C4-2B (cell line): ENCODE measurements at regions not wholly inside any gene's neighbourhood (a gene's known extent, or its start where the extent isn't known, plus 50 kb on each side); places are given as distances from the start of the nearest gene placed in this dataset.

Experiments used
- ZFX ChIP-seq: fragments of 450-650 bp; IDR thresholded peaks from 2 replicates; pipeline ENCODE4 v1.6.1; 2017
- TF ChIP-seq, protein P1 (sequence below): fragments of 450-650 bp; conservative IDR thresholded peaks from 2 replicates; pipeline ENCODE4 v1.5.1; 2017; ENCODE audit warnings: mild to moderate bottlenecking

GRCh38 chr1:30024411-30025195 is 698.8 kb downstream of the MATN1 start:
- TF ChIP-seq, protein P1, sequence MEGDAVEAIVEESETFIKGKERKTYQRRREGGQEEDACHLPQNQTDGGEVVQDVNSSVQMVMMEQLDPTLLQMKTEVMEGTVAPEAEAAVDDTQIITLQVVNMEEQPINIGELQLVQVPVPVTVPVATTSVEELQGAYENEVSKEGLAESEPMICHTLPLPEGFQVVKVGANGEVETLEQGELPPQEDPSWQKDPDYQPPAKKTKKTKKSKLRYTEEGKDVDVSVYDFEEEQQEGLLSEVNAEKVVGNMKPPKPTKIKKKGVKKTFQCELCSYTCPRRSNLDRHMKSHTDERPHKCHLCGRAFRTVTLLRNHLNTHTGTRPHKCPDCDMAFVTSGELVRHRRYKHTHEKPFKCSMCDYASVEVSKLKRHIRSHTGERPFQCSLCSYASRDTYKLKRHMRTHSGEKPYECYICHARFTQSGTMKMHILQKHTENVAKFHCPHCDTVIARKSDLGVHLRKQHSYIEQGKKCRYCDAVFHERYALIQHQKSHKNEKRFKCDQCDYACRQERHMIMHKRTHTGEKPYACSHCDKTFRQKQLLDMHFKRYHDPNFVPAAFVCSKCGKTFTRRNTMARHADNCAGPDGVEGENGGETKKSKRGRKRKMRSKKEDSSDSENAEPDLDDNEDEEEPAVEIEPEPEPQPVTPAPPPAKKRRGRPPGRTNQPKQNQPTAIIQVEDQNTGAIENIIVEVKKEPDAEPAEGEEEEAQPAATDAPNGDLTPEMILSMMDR = no peak
- no peak for TF ChIP-seq ZFX
